Activated T-cell treated with anti-CD3 and anti-CD28 coated beads, Interleukin-2, amount 50 U/mL, for 24 hours (primary cell): ENCODE measurements at regions not wholly inside any gene's neighbourhood (a gene's known extent, or its start where the extent isn't known, plus 50 kb on each side); places are given as distances from the start of the nearest gene placed in this dataset.
"Not testable (repeated sequence)": the region's sequence is repeated elsewhere in the genome, so short reads cannot be mapped to it uniquely, and the experiment has no call there.

Experiments
- DNase-seq: peaks from one replicate; pipeline ENCODE4 v3.0.0-alpha.2; 2020
- H3K27ac Mint-ChIP-seq: 2 replicates; pipeline ENCODE4 v1.8.0; 2020; ENCODE audit warnings: mild to moderate bottlenecking, mixed read lengths
- H3K27me3 Mint-ChIP-seq: 2 replicates; pipeline ENCODE4 v1.8.0; 2020; ENCODE audit warnings: mixed read lengths
- H3K36me3 Mint-ChIP-seq: 2 replicates; pipeline ENCODE4 v1.8.0; 2020; ENCODE audit warnings: low read depth, mixed read lengths
- H3K4me1 Mint-ChIP-seq: 2 replicates; pipeline ENCODE4 v1.8.0; 2020; ENCODE audit warnings: low read depth, mixed read lengths
- H3K4me3 Mint-ChIP-seq: 2 replicates; pipeline ENCODE4 v1.8.0; 2020; ENCODE audit warnings: mild to moderate bottlenecking, moderate library complexity, mixed read lengths
- H3K9me3 Mint-ChIP-seq: 2 replicates; pipeline ENCODE4 v1.8.0; 2020; ENCODE audit warnings: mixed read lengths

GRCh38 chr18:54433368-54433767 is 75.7 kb downstream of the C18orf54 start:
- no peaks in the 10 kb centered on the region for H3K4me1 Mint-ChIP-seq
- H3K9me3 Mint-ChIP-seq: no peaks in the 10 kb centered on the region
- no peak for DNase-seq
- H3K4me3 Mint-ChIP-seq: no peak overlapping the region
- H3K27ac Mint-ChIP-seq: no peak overlapping the region
- peaks cover 9% of the 10 kb centered on the region for H3K27me3 Mint-ChIP-seq
- no peaks in the 10 kb centered on the region for H3K36me3 Mint-ChIP-seq

GRCh38 chr18:54433857-54434256 is 76.2 kb downstream of the C18orf54 start:
- no peaks in the 10 kb centered on the region for H3K9me3 Mint-ChIP-seq
- H3K27ac Mint-ChIP-seq: no peak overlapping the region
- no peaks in the 10 kb centered on the region for H3K4me1 Mint-ChIP-seq
- peaks cover 13% of the 10 kb centered on the region for H3K27me3 Mint-ChIP-seq
- H3K36me3 Mint-ChIP-seq: no peaks in the 10 kb centered on the region
- DNase-seq: no peak
- no peak overlapping the region for H3K4me3 Mint-ChIP-seq

- H3K27me3 Mint-ChIP-seq: peaks cover 16% of the 10 kb centered on the region
- no peak overlapping the region for H3K4me3 Mint-ChIP-seq
- DNase-seq: no peak
- no peaks in the 10 kb centered on the region for H3K9me3 Mint-ChIP-seq
- no peaks in the 10 kb centered on the region for H3K36me3 Mint-ChIP-seq
- H3K27ac Mint-ChIP-seq: no peak overlapping the region
- H3K4me1 Mint-ChIP-seq: no peaks in the 10 kb centered on the region
These were observed 76.7 kb downstream of the C18orf54 start for GRCh38 chr18:54434453-54434852.

- Mint-ChIP-seq H3K27me3 (peaks cover 25% of the 10 kb centered on the region), H3K4me3 (no peak overlapping the region), H3K27ac (no peak overlapping the region), H3K9me3 (no peaks in the 10 kb centered on the region), H3K4me1 (no peaks in the 10 kb centered on the region), H3K36me3 (no peaks in the 10 kb centered on the region)
- DNase-seq: no peak
These were observed 78.8 kb downstream of the C18orf54 start for GRCh38 chr18:54436501-54436900.

GRCh38 chr18:54440292-54440691 is 82.6 kb downstream of the C18orf54 start:
- DNase-seq: no peak

GRCh38 chr18:54444319-54444914 is 86.7 kb downstream of the C18orf54 start:
- Mint-ChIP-seq H3K36me3 (no peaks in the 10 kb centered on the region), H3K4me1 (no peaks in the 10 kb centered on the region), H3K4me3 (no peak overlapping the region), H3K27me3 (peaks cover 39% of the 10 kb centered on the region), H3K9me3 (no peaks in the 10 kb centered on the region), H3K27ac (no peak overlapping the region)
- DNase-seq: peak; percentile 47

More at GRCh38 chr18:54440292-54440691, 82.6 kb downstream of the C18orf54 start:
- Mint-ChIP-seq H3K9me3 (no peaks in the 10 kb centered on the region), H3K27ac (no peak overlapping the region), H3K27me3 (peaks cover 38% of the 10 kb centered on the region), H3K4me3 (no peak overlapping the region), H3K4me1 (no peaks in the 10 kb centered on the region), H3K36me3 (no peaks in the 10 kb centered on the region)

- no peak overlapping the region for H3K4me3 Mint-ChIP-seq
- H3K27ac Mint-ChIP-seq: no peak overlapping the region
- no peaks in the 10 kb centered on the region for H3K36me3 Mint-ChIP-seq
- no peaks in the 10 kb centered on the region for H3K9me3 Mint-ChIP-seq
- DNase-seq: no peak
- H3K27me3 Mint-ChIP-seq: peaks cover 20% of the 10 kb centered on the region
- H3K4me1 Mint-ChIP-seq: no peaks in the 10 kb centered on the region
These were observed 96.3 kb downstream of the C18orf54 start for GRCh38 chr18:54453996-54454395.

GRCh38 chr18:54465502-54465901 is 107.8 kb downstream of the C18orf54 start:
- H3K27me3 Mint-ChIP-seq: no peaks in the 10 kb centered on the region
- no peak overlapping the region for H3K27ac Mint-ChIP-seq
- no peak for DNase-seq
- H3K4me3 Mint-ChIP-seq: no peak overlapping the region
- H3K36me3 Mint-ChIP-seq: no peaks in the 10 kb centered on the region
- no peaks in the 10 kb centered on the region for H3K4me1 Mint-ChIP-seq
- peaks cover 3% of the 10 kb centered on the region for H3K9me3 Mint-ChIP-seq

GRCh38 chr18:54466248-54467005 is 108.7 kb downstream of the C18orf54 start:
- Mint-ChIP-seq H3K9me3 (peaks cover 3% of the 10 kb centered on the region), H3K4me3 (no peak overlapping the region), H3K27ac (no peak overlapping the region), H3K36me3 (no peaks in the 10 kb centered on the region), H3K4me1 (no peaks in the 10 kb centered on the region), H3K27me3 (peaks cover 5% of the 10 kb centered on the region)
- DNase-seq: no peak

- Mint-ChIP-seq H3K4me1 (no peaks in the 10 kb centered on the region), H3K4me3 (no peak overlapping the region)
These were observed 111.7 kb upstream of the DYNAP start for GRCh38 chr18:54479365-54479764.

GRCh38 chr18:54480616-54481015 is 110.4 kb upstream of the DYNAP start:
- Mint-ChIP-seq H3K36me3 (no peaks in the 10 kb centered on the region), H3K27ac (no peak overlapping the region), H3K4me1 (no peaks in the 10 kb centered on the region), H3K4me3 (no peak overlapping the region), H3K27me3 (peaks cover 19% of the 10 kb centered on the region), H3K9me3 (no peaks in the 10 kb centered on the region)
- DNase-seq: no peak

More at GRCh38 chr18:54479365-54479764, 111.7 kb upstream of the DYNAP start:
- no peak for DNase-seq
- Mint-ChIP-seq H3K27ac (no peak overlapping the region), H3K9me3 (no peaks in the 10 kb centered on the region), H3K27me3 (peaks cover 19% of the 10 kb centered on the region), H3K36me3 (no peaks in the 10 kb centered on the region)

- H3K27me3 Mint-ChIP-seq, H3K27ac Mint-ChIP-seq, H3K9me3 Mint-ChIP-seq, H3K4me1 Mint-ChIP-seq, H3K4me3 Mint-ChIP-seq, DNase-seq, H3K36me3 Mint-ChIP-seq: not testable (repeated sequence)
These were observed 88.6 kb upstream of the DYNAP start for GRCh38 chr18:54502451-54502850.

- no peak overlapping the region for H3K27ac Mint-ChIP-seq
- H3K27me3 Mint-ChIP-seq: peaks cover 6% of the 10 kb centered on the region
- DNase-seq: no peak
- H3K4me1 Mint-ChIP-seq: no peaks in the 10 kb centered on the region
- no peaks in the 10 kb centered on the region for H3K36me3 Mint-ChIP-seq
- no peak overlapping the region for H3K4me3 Mint-ChIP-seq
- no peaks in the 10 kb centered on the region for H3K9me3 Mint-ChIP-seq
These were observed 87.7 kb upstream of the DYNAP start for GRCh38 chr18:54503131-54503894.

- H3K9me3 Mint-ChIP-seq: no peaks in the 10 kb centered on the region
- H3K27ac Mint-ChIP-seq: no peak overlapping the region
- H3K36me3 Mint-ChIP-seq: no peaks in the 10 kb centered on the region
- H3K4me1 Mint-ChIP-seq: no peaks in the 10 kb centered on the region
- no peak overlapping the region for H3K4me3 Mint-ChIP-seq
- H3K27me3 Mint-ChIP-seq: peaks cover 17% of the 10 kb centered on the region
- no peak for DNase-seq
These were observed 84.4 kb upstream of the DYNAP start for GRCh38 chr18:54506516-54507261.
